ENCODE measurements at regions not wholly inside any gene's neighbourhood (a gene's known extent, or its start where the extent isn't known, plus 50 kb on each side); places are given as distances from the start of the nearest gene placed in this dataset.

- no peak for DNase-seq
These were observed 76.8 kb upstream of the EPC2 start for GRCh38 chr2:148567716-148568115.

- DNase-seq: no peak
These were observed 76.0 kb upstream of the EPC2 start for GRCh38 chr2:148568597-148568996.

GRCh38 chr2:148569221-148569620 is 75.3 kb upstream of the EPC2 start:
- no peak for DNase-seq

- no peak for DNase-seq
These were observed 73.6 kb upstream of the EPC2 start for GRCh38 chr2:148570989-148571388.

DNA sequence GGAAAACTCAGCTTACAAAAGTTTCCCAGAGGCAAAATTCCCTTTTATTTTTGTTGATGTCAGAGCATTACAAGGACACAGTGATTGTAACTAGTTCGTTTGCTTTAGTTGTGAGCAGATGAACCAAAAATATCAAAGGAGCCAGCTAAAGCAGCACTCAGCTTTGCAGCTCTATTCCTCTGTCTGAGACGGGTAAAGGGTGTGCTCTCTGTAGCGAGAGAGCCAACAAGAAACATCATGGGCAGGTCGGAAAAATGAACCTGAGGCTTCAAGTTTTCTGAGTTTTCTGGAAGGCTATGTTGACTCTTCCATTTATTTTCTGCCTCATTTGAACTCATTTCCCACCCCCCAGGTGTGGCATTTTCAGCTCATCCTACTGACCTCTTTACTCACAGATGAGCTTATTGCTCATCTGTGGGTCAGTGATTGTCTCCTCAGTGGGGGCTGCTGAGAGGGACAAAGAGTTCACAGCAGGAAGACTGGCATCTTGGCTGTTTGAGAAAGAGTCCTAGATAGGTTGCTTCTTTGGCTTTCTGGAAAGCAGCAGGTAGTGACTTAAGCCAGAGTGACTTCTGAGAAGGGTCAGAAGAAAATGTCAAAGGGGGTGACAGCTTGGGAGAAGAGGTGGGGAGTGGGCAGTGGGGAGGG is 66.6 kb upstream of the EPC2 start:
- DNase-seq: no peak

GRCh38 chr2:148578493-148578884 is 66.1 kb upstream of the EPC2 start:
- no peak for DNase-seq

DNA sequence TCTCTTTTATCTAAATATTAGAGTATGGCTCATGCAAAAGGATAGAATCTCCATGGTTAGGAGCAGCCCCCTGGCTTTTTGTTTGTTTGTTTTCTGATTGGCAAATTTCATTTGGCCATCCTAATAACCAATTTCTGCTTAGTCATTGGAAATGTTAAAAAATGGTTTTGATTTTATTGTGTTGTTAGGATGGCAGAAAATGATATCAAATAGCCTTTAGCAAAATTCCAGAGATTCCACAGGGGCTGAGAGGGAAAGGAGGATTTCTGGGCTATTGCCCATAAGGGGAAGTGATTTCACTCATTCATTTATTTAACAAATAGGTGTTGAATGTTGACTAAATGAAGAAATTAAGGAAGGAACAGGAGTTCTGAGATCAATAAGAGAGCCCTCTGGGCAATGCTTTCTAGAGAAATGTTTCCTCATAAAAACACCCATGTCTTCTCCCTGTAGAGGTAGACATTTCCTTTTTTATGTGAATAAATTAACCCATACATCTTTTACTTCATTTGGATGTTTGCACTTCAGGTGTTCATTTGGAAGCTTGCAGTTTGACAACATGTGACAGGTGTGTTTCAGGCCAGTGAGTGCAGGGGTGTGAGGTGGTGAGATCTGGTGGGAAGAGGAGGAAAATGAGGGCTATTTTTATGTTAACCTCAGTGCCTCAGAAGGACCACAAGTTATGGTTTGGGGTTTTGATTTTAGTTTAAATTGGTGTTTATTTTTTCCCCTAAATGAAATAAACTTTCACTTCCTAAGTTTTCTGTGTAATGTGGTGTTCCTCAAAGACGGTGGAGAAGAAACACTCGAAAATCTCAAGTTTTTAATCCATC is 61.7 kb upstream of the EPC2 start:
- DNase-seq: no peak

DNA sequence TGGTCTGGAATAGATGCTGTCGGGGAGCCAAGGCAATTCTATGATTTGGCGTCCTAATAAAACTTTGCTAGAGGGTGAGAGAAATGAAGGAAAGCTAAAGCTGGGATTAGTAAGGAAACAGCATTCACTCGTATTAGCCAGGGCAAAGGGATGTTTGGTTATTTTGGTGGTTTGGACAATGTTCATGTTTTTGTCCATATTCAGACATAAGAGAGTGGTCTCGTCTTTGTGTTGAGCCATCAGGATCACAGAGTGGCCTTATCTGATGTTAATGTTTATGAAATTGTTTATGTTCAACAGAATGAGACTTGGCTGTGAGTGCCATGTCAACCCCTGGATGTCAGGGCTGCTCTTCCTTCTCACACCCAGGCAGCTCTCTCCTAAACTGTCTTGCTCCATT is 58.9 kb upstream of the EPC2 start:
- DNase-seq: no peak

DNA sequence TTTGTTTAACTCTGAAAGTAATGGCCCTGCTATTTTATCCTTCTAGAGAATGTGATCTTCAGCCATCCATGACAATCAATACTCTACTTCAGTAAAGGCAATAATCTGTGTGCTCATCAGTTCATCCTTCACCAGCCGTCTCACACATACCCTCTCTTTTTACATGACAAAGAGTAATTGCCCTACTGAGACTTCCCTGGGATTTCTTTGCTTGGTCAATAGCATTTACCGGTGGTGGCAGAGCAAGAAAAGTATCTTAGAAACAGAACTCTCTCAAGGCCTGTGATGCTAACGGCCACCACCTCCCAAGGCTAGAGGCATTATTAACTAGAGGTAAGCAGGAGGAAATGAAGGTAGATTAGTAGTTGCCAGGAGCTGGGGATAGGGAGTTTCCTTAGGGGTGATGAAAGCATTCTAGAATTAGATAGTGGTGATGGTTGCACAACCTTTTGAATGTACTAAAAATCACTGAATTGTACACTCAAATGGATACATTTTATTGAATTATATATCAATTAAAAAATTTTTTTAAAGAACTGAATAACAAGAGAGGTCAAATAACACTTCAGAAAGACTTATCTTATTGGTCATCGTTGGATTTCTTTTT is 57.9 kb upstream of the EPC2 start:
- no peak for DNase-seq

DNA sequence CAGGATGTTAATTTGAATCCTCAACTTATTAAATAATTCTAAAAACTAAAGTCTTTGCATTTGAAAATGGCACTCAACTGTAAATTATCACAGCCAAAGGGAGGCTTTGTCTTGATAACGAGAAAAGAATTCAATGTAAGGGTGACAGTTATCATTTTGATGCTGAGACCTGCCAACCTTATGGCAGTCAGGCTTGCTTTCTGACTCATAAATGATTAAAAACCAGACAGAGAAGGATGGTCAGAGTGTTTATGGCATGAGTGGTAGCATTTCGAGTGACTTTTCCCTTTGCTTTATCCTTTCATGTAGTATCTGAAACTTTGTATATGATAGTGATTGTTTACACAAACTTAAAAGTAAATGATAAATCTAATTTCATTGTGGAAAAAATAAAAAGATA is 53.9 kb upstream of the EPC2 start:
- DNase-seq: no peak

DNA sequence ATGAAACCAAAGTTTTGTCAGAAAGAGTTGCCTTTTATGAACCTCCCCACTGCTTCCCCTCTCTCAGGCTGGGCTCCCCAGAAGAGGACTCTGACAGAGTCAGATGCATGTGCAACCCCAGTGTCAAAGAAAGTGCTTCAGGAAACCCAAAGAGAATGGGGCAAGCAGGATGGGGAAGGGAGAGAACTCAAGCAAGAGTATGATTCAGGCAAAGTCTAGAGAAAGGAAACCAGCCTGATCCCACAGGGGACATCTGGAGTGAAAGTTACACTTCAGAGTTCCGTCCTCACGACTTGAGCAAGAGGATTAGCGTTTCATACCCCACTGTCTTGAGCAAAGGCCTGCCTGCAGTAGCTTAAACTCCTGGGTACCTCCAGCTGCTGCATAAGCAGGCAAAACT is 51.8 kb upstream of the EPC2 start:
- DNase-seq: peak in 1 of 2 donors; percentile 33

- DNase-seq: peak; percentile 85 to 90
These were observed 51.1 kb upstream of the EPC2 start for GRCh38 chr2:148593421-148593820.

GRCh38 chr2:148594216-148594615 is 50.3 kb upstream of the EPC2 start:
- no peak for DNase-seq
